Tibial nerve (tissue), 4 donors: ENCODE measurements at regions not wholly inside any gene's neighbourhood (a gene's known extent, or its start where the extent isn't known, plus 50 kb on each side); places are given as distances from the start of the nearest gene placed in this dataset.
A peak's percentile ranks its signal among the peaks of the same experiment; 100 is the strongest.

Experiments used
- DNase-seq, 2 donors: peaks; one replicate each; pipeline ENCODE4 v3.0.0-alpha.2; 2019; ENCODE audit warnings: low spot score in 2 of 2
- H3K27ac ChIP-seq, 4 donors: fragments of 200-600 bp; sonication (generic) in 3 of 4; one replicate each; pipeline ENCODE4 v1.5.1; 2017 to 2019; ENCODE audit warnings: mild to moderate bottlenecking in 1 of 4
- H3K27me3 ChIP-seq, 2 donors: fragments of 200-600 bp; sonication (generic) in 1 of 2; one replicate each; pipeline versions ENCODE4 v1.5.1 to v1.6.0; 2017 to 2019
- H3K36me3 ChIP-seq, 3 donors: fragments of 200-600 bp; sonication (generic); one replicate each; pipeline ENCODE4 v1.5.1; 2018 to 2019
- H3K4me1 ChIP-seq, 4 donors: fragments of 200-600 bp; sonication (generic) in 3 of 4; one replicate each; pipeline ENCODE4 v1.5.1; 2017 to 2019
- H3K4me3 ChIP-seq, 4 donors: fragments of 200-600 bp; sonication (generic) in 3 of 4; one replicate each; pipeline ENCODE4 v1.5.1; 2017 to 2019; ENCODE audit warnings: mild to moderate bottlenecking in 1 of 4, moderate library complexity in 1 of 4
- H3K9me3 ChIP-seq, 4 donors: fragments of 200-600 bp; sonication (generic) in 3 of 4; one replicate each; pipeline ENCODE4 v1.5.1; 2017 to 2019
- EP300 ChIP-seq, 2 donors: sonication (generic); formaldehyde crosslinking; IDR thresholded peaks; one replicate each; pipeline ENCODE4 v1.6.1; 2017; ENCODE audit warnings: antibody characterized with exemption in 2 of 2, mild to moderate bottlenecking in 1 of 2
- POLR2A ChIP-seq, 2 donors: fragments of 450-650 bp; IDR thresholded peaks; one replicate each; pipeline ENCODE4 v1.6.1; 2017; ENCODE audit warnings: antibody characterized with exemption in 2 of 2, mild to moderate bottlenecking in 2 of 2, moderate library complexity in 2 of 2
- WGBS, 2 donors: methylation state at CpG; one replicate each; pipeline ENCODE4 v1.1.5; 2018; 5-methylcytosine and 5-hydroxymethylcytosine counted together
- TF ChIP-seq, protein P1 (sequence below), 5 experiments: fragments of 200-600 bp in 3 of 5; fragments of 450-650 bp in 2 of 5; sonication (generic) in 3 of 5; IDR thresholded peaks; one replicate each; pipeline ENCODE4 v1.5.1; 2016 to 2019; ENCODE audit warnings: antibody characterized with exemption in 5 of 5, mild to moderate bottlenecking in 3 of 5, moderate library complexity in 2 of 5

DNA sequence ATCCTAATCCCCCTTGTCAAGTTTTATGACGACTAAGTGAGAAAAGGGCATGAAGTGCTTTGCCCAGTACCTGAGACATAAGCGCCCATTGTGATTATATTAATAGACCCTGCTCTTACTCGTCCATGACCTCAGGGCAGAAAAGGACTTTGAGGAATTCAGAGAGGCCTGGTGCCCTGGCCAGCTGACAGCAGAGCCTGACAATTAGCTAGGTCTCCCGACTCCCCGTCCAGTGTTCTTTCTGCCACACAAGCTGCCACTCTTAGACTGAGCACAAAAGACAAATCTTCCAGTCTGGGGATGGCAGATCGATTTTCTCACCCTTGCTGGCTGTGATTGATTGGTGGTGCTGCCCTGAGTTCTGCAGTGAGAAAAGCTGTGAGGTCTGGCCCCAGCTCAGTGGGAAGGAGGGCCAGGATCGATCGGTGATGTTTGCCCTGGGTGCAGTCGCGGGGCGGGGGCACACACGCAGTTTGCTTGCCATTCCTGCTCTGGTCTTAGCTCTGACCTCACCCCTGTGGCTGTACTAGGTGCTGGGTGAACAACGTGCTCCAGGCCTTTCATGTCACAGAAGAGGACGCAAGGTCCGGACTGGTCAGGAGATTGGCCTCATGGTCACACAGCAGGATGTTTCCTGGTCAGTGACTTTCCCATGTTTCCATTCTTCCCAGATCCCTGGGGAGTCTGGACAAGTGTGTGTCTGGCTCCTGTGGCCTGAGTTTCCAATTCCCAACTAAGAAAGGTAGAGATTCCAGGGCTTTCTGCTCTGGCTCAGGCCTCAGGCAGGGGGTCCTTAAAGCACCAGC, 67.4 kb upstream of the TLE3 start:
- DNase-seq, result no peak
- WGBS, 2 donors, result 59 to 63% methylated on average over 15 of the region's 15 CpGs
- TF ChIP-seq POLR2A (IDR thresholded peaks at IDR 0.05) (no peak), EP300 (IDR thresholded peaks at IDR 0.05) (no peak)
- TF ChIP-seq, protein P1, sequence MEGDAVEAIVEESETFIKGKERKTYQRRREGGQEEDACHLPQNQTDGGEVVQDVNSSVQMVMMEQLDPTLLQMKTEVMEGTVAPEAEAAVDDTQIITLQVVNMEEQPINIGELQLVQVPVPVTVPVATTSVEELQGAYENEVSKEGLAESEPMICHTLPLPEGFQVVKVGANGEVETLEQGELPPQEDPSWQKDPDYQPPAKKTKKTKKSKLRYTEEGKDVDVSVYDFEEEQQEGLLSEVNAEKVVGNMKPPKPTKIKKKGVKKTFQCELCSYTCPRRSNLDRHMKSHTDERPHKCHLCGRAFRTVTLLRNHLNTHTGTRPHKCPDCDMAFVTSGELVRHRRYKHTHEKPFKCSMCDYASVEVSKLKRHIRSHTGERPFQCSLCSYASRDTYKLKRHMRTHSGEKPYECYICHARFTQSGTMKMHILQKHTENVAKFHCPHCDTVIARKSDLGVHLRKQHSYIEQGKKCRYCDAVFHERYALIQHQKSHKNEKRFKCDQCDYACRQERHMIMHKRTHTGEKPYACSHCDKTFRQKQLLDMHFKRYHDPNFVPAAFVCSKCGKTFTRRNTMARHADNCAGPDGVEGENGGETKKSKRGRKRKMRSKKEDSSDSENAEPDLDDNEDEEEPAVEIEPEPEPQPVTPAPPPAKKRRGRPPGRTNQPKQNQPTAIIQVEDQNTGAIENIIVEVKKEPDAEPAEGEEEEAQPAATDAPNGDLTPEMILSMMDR (IDR thresholded peaks at IDR 0.05), result no peak
- no peak overlapping the region for H3K4me3 ChIP-seq
- H3K36me3 ChIP-seq, result no peaks in the 10 kb centered on the region
- H3K27ac ChIP-seq, result peak overlapping the region in 2 of 4 donors; percentile 30 to 34
- no peaks in the 10 kb centered on the region for H3K27me3 ChIP-seq
- H3K9me3 ChIP-seq, result no peaks in the 10 kb centered on the region
- H3K4me1 ChIP-seq, result peaks cover 0 to 34% (median 12%) of the 10 kb centered on the region in 4 donors

DNA sequence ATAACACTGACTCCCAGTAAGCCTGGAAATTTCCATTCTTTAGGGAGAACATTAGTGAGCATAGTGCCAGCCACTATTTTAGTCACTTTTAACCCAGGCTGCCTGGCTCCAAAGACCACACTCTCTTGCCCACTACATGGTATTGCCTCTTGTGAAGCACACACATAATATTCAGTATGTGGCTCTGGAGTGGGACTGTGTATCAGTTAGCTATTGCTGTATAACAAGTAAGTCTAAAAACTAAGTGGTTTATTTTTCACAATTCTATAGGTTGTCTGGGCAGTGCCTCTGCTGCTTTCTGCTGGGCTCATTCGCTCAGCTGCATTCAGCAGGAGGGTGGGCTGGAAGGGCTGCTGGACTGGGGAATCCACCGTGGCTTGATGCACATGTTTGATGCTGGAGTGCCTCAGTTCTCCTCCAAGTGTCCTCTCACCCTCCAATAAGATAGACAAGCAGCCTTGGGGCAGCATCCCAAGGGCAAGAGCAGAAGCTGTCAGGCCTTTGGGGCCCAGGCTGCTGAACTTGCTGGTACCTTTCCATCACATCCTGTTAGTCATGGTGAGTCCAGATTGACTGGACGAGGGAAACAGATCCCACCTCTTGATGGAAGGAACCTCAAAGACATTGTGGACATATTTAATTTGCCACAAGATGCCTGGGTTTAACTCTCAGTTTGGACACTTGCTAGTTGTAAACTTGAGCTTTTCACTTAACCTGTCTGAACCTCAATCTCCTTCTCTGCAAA, 66.6 kb upstream of the TLE3 start:
- H3K4me1 ChIP-seq, result peaks cover 0 to 39% (median 12%) of the 10 kb centered on the region in 4 donors
- DNase-seq, result no peak
- TF ChIP-seq EP300 (IDR thresholded peaks at IDR 0.05) (no peak), POLR2A (IDR thresholded peaks at IDR 0.05) (no peak)
- TF ChIP-seq, protein P1 (IDR thresholded peaks at IDR 0.05), result no peak

GRCh38 chr15:70160803-70161565, 63.3 kb upstream of the TLE3 start:
- H3K9me3 ChIP-seq, result no peaks in the 10 kb centered on the region
- no peak overlapping the region for H3K4me3 ChIP-seq
- no peak for DNase-seq
- 78 to 79% methylated on average over 16 to 19 of the region's 19 CpGs for WGBS, 2 donors
- no peaks in the 10 kb centered on the region for H3K36me3 ChIP-seq
- no peak for TF ChIP-seq EP300 (IDR thresholded peaks at IDR 0.05)
- TF ChIP-seq, protein P1 (IDR thresholded peaks at IDR 0.05), result no peak
- TF ChIP-seq POLR2A (IDR thresholded peaks at IDR 0.05), result no peak
- H3K4me1 ChIP-seq, result peaks cover 0 to 41% (median 17%) of the 10 kb centered on the region in 4 donors
- H3K27me3 ChIP-seq, result no peaks in the 10 kb centered on the region
- no peak overlapping the region for H3K27ac ChIP-seq

More for the DNA sequence above, 66.6 kb upstream of the TLE3 start:
- Histone ChIP-seq H3K27ac (no peak overlapping the region), H3K27me3 (no peaks in the 10 kb centered on the region), H3K36me3 (no peaks in the 10 kb centered on the region), H3K4me3 (no peak overlapping the region), H3K9me3 (no peaks in the 10 kb centered on the region)
- WGBS, 2 donors, result 94 to 100% methylated on average over 3 of the region's 3 CpGs

- H3K27me3 ChIP-seq, result no peaks in the 10 kb centered on the region
- 33 to 50% methylated on average over 1 of the region's 1 CpG for WGBS, 2 donors
- DNase-seq, result no peak
- no peak overlapping the region for H3K27ac ChIP-seq
- no peak overlapping the region for H3K4me3 ChIP-seq
- H3K36me3 ChIP-seq, result no peaks in the 10 kb centered on the region
- no peaks in the 10 kb centered on the region for H3K9me3 ChIP-seq
- TF ChIP-seq, protein P1 (IDR thresholded peaks at IDR 0.05), result no peak
- TF ChIP-seq EP300 (IDR thresholded peaks at IDR 0.05), result no peak
- TF ChIP-seq POLR2A (IDR thresholded peaks at IDR 0.05), result no peak
- H3K4me1 ChIP-seq, result peaks cover 0 to 41% (median 10%) of the 10 kb centered on the region in 4 donors
These were observed 62.5 kb upstream of the TLE3 start for GRCh38 chr15:70160267-70160666.
